ENCODE measurements at regions not wholly inside any gene's neighbourhood (a gene's known extent, or its start where the extent isn't known, plus 50 kb on each side); places are given as distances from the start of the nearest gene placed in this dataset.

DNA sequence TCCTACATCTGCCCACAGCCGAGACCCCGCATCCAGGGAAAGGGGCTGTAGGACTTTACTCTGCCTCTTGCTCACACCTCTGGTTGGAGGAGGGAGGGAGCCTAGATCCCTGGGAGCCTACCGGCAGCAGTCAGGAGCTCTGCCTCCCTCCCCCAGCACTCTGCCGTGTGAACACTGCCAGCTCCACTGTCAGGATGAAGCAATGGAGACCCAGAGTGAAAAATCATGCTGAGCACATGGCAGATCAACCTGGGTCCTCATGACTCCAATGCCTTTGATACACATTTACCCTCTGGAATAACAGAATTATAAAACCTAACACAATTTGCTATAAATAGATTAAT lies 477.7 kb downstream of the TNS3 start:
- no peak overlapping the region for H3K9ac ChIP-seq (ENCODE audit: low read length)
- POLR2A ChIA-PET, result no interaction called here
- no peaks in the 10 kb centered on the region for H3K4me1 ChIP-seq (ENCODE audit: control insufficient read depth in 2 of 2, insufficient read depth in 2 of 2, low read length in 2 of 2)
- intact Hi-C loops (cut with micrococcal nuclease), result no loop called here
- ATAC-seq (ENCODE audit: low read depth) (no peak), DNase-seq (no peak)
- H3K27ac Mint-ChIP-seq, result no peak overlapping the region
- CTCF ChIA-PET, result no interaction called here
- TF ChIP-seq, protein P1, sequence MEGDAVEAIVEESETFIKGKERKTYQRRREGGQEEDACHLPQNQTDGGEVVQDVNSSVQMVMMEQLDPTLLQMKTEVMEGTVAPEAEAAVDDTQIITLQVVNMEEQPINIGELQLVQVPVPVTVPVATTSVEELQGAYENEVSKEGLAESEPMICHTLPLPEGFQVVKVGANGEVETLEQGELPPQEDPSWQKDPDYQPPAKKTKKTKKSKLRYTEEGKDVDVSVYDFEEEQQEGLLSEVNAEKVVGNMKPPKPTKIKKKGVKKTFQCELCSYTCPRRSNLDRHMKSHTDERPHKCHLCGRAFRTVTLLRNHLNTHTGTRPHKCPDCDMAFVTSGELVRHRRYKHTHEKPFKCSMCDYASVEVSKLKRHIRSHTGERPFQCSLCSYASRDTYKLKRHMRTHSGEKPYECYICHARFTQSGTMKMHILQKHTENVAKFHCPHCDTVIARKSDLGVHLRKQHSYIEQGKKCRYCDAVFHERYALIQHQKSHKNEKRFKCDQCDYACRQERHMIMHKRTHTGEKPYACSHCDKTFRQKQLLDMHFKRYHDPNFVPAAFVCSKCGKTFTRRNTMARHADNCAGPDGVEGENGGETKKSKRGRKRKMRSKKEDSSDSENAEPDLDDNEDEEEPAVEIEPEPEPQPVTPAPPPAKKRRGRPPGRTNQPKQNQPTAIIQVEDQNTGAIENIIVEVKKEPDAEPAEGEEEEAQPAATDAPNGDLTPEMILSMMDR (IDR thresholded peaks at IDR 0.05), result no peak
- TF ChIP-seq EZH2 (IDR thresholded peaks at IDR 0.05; ENCODE audit: borderline replicate concordance, insufficient read depth, low read depth, low read length, poor library complexity, severe bottlenecking), result no peak
- H3K9me3 ChIP-seq (ENCODE audit: control extremely low read depth in 1 of 3, control insufficient read depth in 2 of 3, insufficient read depth in 1 of 3, low read length in 2 of 3), result peaks cover 0 to 10% (median 2%) of the 10 kb centered on the region in 3 donors
- no peaks in the 10 kb centered on the region for H3K79me2 ChIP-seq (ENCODE audit: control insufficient read depth, insufficient read depth, low read length)
- WGBS (ENCODE audit: insufficient coverage), result 100% methylated on average over 3 of the region's 4 CpGs
- H3K27me3 ChIP-seq (replicated peaks in 1 of 4; ENCODE audit: control extremely low read depth in 1 of 4, control insufficient read depth in 3 of 4, insufficient read depth in 4 of 4, low read length in 3 of 4), result peaks cover 0 to 2% (median 0%) of the 10 kb centered on the region in 4 experiments
- H3K9me3 Mint-ChIP-seq (ENCODE audit: insufficient read depth), result peaks cover under 1% of the 10 kb centered on the region
- H3K4me3 ChIP-seq (ENCODE audit: control extremely low read depth in 1 of 5, extremely low read depth in 1 of 5, insufficient read depth in 1 of 5, low read depth in 2 of 5, low read length in 4 of 5), result no peak overlapping the region
- H3K4me2 ChIP-seq (replicated peaks; ENCODE audit: low read depth, low read length, poor library complexity, severe bottlenecking), result no peak overlapping the region
- H3K36me3 ChIP-seq (replicated peaks in 1 of 2; ENCODE audit: control extremely low read depth in 1 of 2, control insufficient read depth in 1 of 2, extremely low read depth in 1 of 2, insufficient read depth in 2 of 2, low read length in 1 of 2), result no peaks in the 10 kb centered on the region
- H3K27ac ChIP-seq (ENCODE audit: low read length in 2 of 2), result no peak overlapping the region
- no peaks in the 10 kb centered on the region for H3K27me3 Mint-ChIP-seq
- no peak overlapping the region for H2AFZ ChIP-seq (ENCODE audit: insufficient read depth, low read depth, low read length, poor library complexity, severe bottlenecking)
- no peak overlapping the region for H3K4me3 Mint-ChIP-seq
- H4K20me1 ChIP-seq (ENCODE audit: control insufficient read depth, insufficient read depth, low read length, poor library complexity, severe bottlenecking), result no peaks in the 10 kb centered on the region
- H3K4me1 Mint-ChIP-seq, result peaks cover 2% of the 10 kb centered on the region

DNA sequence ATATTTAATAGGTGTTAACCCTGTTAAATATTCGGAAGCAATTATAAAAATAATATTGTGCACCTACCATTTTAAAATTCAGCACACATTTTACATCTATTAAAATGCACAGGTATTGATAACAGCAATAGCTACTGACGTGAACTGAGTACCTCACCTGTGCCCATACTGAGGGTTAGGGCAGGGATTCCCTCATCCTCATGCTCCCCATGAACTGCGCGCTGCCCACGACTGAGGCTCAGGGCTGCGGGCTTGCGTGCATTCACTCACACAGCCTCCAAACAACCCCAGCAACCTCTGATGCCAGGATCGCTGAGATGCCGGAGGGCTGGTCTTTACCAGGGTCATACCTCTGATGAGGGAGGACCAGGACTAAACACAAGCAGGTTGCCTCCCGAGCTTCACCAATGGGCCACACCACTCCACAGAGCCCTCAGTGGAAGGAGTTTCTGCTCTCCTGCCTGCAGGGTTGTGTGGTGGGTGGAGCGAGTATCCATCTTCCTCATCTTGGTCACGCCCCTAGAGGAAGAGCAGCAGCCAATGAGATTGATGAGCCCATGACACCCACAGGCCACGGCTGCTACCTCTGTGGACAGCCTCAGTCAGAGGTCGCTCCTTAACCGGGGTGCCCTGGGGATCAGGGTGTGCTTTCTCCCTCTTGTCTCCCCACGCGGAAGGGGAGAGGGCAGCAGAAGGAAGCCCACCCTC lies 478.3 kb downstream of the TNS3 start:
- H3K4me3 ChIP-seq (ENCODE audit: control extremely low read depth in 1 of 5, extremely low read depth in 1 of 5, insufficient read depth in 1 of 5, low read depth in 2 of 5, low read length in 4 of 5), result no peak overlapping the region
- ChIA-PET CTCF (no interaction called here), POLR2A (no interaction called here)
- intact Hi-C loops (cut with micrococcal nuclease), result no loop called here
- H3K9me3 Mint-ChIP-seq (ENCODE audit: insufficient read depth), result peaks cover 3% of the 10 kb centered on the region
- ATAC-seq (ENCODE audit: low read depth) (no peak), DNase-seq (no peak)
- no peaks in the 10 kb centered on the region for H4K20me1 ChIP-seq (ENCODE audit: control insufficient read depth, insufficient read depth, low read length, poor library complexity, severe bottlenecking)
- H3K27me3 Mint-ChIP-seq, result no peaks in the 10 kb centered on the region
- 97% methylated on average over 15 of the region's 17 CpGs for WGBS (ENCODE audit: insufficient coverage)
- H3K9ac ChIP-seq (ENCODE audit: low read length), result no peak overlapping the region
- TF ChIP-seq, protein P1 (IDR thresholded peaks at IDR 0.05), result no peak
- TF ChIP-seq EZH2 (IDR thresholded peaks at IDR 0.05; ENCODE audit: borderline replicate concordance, insufficient read depth, low read depth, low read length, poor library complexity, severe bottlenecking), result no peak
- H3K36me3 ChIP-seq (replicated peaks in 1 of 2; ENCODE audit: control extremely low read depth in 1 of 2, control insufficient read depth in 1 of 2, extremely low read depth in 1 of 2, insufficient read depth in 2 of 2, low read length in 1 of 2), result no peaks in the 10 kb centered on the region
- peaks cover 0 to 10% (median 2%) of the 10 kb centered on the region in 3 donors for H3K9me3 ChIP-seq (ENCODE audit: control extremely low read depth in 1 of 3, control insufficient read depth in 2 of 3, insufficient read depth in 1 of 3, low read length in 2 of 3)
- no peak overlapping the region for H3K27ac Mint-ChIP-seq
- H3K79me2 ChIP-seq (ENCODE audit: control insufficient read depth, insufficient read depth, low read length), result no peaks in the 10 kb centered on the region
- H3K4me1 Mint-ChIP-seq, result peaks cover 2% of the 10 kb centered on the region
- H3K27me3 ChIP-seq (replicated peaks in 1 of 4; ENCODE audit: control extremely low read depth in 1 of 4, control insufficient read depth in 3 of 4, insufficient read depth in 4 of 4, low read length in 3 of 4), result peaks cover 0 to 2% (median 0%) of the 10 kb centered on the region in 4 experiments
- H2AFZ ChIP-seq (ENCODE audit: insufficient read depth, low read depth, low read length, poor library complexity, severe bottlenecking), result no peak overlapping the region
- no peak overlapping the region for H3K4me2 ChIP-seq (replicated peaks; ENCODE audit: low read depth, low read length, poor library complexity, severe bottlenecking)
- no peak overlapping the region for H3K27ac ChIP-seq (ENCODE audit: low read length in 2 of 2)
- H3K4me3 Mint-ChIP-seq, result no peak overlapping the region
- H3K4me1 ChIP-seq (ENCODE audit: control insufficient read depth in 2 of 2, insufficient read depth in 2 of 2, low read length in 2 of 2), result no peaks in the 10 kb centered on the region
